Cardiac muscle cell (in vitro differentiated cells and primary cell): ENCODE measurements at regions not wholly inside any gene's neighbourhood (a gene's known extent, or its start where the extent isn't known, plus 50 kb on each side); places are given as distances from the start of the nearest gene placed in this dataset.
A peak's percentile ranks its signal among the peaks of the same experiment; 100 is the strongest.

Experiments used
- DNase-seq, 2 donors: peaks; one replicate each; pipeline versions ENCODE4 v3.0.0 to v3.0.0-alpha.2; 2010 to 2017; ENCODE audit warnings: low read depth in 1 of 2, low spot score in 1 of 2
- H3K27ac ChIP-seq: fragments of 200-600 bp; sonication (generic); 2 replicates; pipeline ENCODE4 v1.5.1; 2016
- H3K27me3 ChIP-seq: fragments of 200-600 bp; sonication (generic); 2 replicates; pipeline ENCODE4 v1.6.0; 2016; ENCODE audit warnings: control low read depth
- H3K36me3 ChIP-seq: fragments of 200-600 bp; sonication (generic); 2 replicates; pipeline ENCODE4 v1.5.1; 2016; ENCODE audit warnings: control low read depth
- H3K4me1 ChIP-seq: fragments of 200-600 bp; sonication (generic); 2 replicates; pipeline ENCODE4 v1.8.1; 2017; ENCODE audit warnings: low read depth, mild to moderate bottlenecking, mixed run types
- H3K4me3 ChIP-seq: fragments of 200-600 bp; sonication (generic); 2 replicates; pipeline ENCODE4 v1.5.1; 2016; ENCODE audit warnings: mild to moderate bottlenecking
- H3K9me3 ChIP-seq: fragments of 200-600 bp; sonication (generic); 2 replicates; pipeline ENCODE4 v1.5.1; 2017; ENCODE audit warnings: low read depth, mild to moderate bottlenecking, control low read depth
- TF ChIP-seq, protein P1 (sequence below): IDR thresholded peaks from 2 replicates; pipeline ENCODE4 v1.5.1; 2012; ENCODE audit warnings: low read depth, mild to moderate bottlenecking, low read length

DNA sequence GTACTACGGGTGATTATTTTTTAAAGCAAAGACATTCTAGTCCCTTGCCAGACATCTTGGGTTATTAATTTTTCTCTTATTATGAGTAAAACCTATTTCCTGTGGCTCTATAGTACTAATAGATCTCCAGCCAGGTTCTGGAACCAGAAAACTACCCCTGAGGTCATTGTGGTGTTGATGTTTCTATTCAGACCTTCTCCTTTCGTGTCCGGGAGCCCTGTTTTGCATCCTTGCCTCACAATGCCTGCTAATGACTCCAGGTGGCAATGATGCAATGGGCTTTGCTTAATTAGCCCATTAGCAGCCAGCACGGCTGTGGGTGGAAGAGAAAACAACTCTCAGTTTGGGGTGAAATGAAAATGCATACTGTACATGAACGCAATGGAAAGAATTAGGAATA is 62.9 kb upstream of the ARG1 start:
- Histone ChIP-seq H3K27me3 (no peaks in the 10 kb centered on the region), H3K4me1 (no peaks in the 10 kb centered on the region), H3K36me3 (no peaks in the 10 kb centered on the region), H3K9me3 (no peaks in the 10 kb centered on the region), H3K4me3 (no peak overlapping the region), H3K27ac (no peak overlapping the region)
- DNase-seq = no peak
- TF ChIP-seq, protein P1, sequence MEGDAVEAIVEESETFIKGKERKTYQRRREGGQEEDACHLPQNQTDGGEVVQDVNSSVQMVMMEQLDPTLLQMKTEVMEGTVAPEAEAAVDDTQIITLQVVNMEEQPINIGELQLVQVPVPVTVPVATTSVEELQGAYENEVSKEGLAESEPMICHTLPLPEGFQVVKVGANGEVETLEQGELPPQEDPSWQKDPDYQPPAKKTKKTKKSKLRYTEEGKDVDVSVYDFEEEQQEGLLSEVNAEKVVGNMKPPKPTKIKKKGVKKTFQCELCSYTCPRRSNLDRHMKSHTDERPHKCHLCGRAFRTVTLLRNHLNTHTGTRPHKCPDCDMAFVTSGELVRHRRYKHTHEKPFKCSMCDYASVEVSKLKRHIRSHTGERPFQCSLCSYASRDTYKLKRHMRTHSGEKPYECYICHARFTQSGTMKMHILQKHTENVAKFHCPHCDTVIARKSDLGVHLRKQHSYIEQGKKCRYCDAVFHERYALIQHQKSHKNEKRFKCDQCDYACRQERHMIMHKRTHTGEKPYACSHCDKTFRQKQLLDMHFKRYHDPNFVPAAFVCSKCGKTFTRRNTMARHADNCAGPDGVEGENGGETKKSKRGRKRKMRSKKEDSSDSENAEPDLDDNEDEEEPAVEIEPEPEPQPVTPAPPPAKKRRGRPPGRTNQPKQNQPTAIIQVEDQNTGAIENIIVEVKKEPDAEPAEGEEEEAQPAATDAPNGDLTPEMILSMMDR = no peak

DNA sequence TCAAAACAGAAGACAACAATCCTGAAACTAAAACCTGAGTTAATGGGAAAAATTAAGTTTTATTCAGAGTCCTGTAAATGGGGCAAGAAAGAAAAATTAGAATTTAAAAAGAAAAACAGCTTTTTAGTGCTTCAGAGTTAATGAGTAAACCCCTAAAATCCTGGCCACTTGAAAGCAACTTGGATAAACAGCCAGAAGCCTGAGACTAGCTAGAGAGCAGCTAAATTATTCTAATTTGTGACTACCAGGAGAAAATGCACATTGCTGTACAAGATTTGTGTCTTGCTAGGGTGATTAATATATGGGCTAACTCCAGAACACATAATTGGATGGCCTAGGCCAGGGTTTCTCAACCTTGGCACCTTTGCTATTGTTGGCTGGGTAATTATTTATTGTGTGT is 62.4 kb upstream of the ARG1 start:
- no peaks in the 10 kb centered on the region for H3K36me3 ChIP-seq
- no peak for DNase-seq
- H3K9me3 ChIP-seq = no peaks in the 10 kb centered on the region
- no peak overlapping the region for H3K4me3 ChIP-seq
- no peak overlapping the region for H3K27ac ChIP-seq
- H3K27me3 ChIP-seq = no peaks in the 10 kb centered on the region
- TF ChIP-seq, protein P1 = no peak
- no peaks in the 10 kb centered on the region for H3K4me1 ChIP-seq

DNA sequence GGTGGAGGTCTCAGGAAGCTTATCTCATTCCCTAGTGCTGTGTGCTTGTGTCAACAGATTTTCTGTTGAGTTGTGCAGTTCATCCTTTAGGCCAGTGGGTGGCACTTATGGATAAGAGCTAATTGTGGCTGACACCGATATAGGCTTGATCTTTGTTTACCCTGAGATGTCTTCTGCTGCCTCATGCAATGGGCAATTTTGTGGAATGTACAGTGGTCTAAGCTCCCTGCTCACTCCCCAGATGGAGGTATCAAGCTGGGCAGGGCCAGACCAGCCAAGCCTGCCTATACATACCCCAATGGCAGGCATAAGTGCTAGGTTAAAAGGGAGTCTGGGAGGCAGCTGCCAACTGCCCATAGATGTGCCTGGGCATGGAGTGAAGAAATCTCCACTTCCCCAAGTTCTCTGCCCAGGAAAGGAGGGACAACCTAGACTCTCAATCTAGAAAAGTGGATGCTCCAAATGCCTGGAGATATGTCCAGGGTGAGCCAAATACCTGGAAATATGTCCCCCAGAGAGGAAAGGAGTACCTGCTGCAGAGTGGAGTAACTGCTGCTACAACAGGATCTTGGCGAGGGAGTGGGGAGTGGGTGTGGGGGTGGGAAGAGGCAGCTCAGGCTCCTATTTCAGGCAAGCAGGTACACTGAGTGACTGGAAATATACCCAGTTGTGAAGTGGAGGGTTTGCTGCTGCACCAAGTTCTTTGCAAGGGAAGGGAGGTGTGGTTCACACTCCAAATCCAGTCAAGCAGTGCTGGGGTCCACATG is 53.2 kb upstream of the ARG1 start:
- Histone ChIP-seq H3K27me3 (no peaks in the 10 kb centered on the region), H3K9me3 (no peaks in the 10 kb centered on the region), H3K4me3 (no peak overlapping the region), H3K36me3 (no peaks in the 10 kb centered on the region), H3K27ac (no peak overlapping the region), H3K4me1 (no peaks in the 10 kb centered on the region)
- DNase-seq = peak; percentile 59 to 61
- TF ChIP-seq, protein P1 = peak; percentile 69
